Endodermal cell (in vitro differentiated cells): ENCODE measurements at regions not wholly inside any gene's neighbourhood (a gene's known extent, or its start where the extent isn't known, plus 50 kb on each side); places are given as distances from the start of the nearest gene placed in this dataset.

Experiments used
- DNase-seq: peaks from one replicate; pipeline ENCODE4 v3.0.0-alpha.2; 2017
- H3K27ac ChIP-seq: 2 replicates; pipeline ENCODE4 v1.5.1; 2013; ENCODE audit warnings: mild to moderate bottlenecking, low read depth, low read length, moderate library complexity
- H3K27me3 ChIP-seq: 2 replicates; pipeline ENCODE4 v1.6.1; 2013; ENCODE audit warnings: mild to moderate bottlenecking, low read length, moderate library complexity; ENCODE audit not compliant: insufficient read depth, control insufficient read depth, poor library complexity, severe bottlenecking
- H3K36me3 ChIP-seq: 2 replicates; pipeline ENCODE4 v1.7.0; 2013; ENCODE audit warnings: mild to moderate bottlenecking, low read length, moderate library complexity; ENCODE audit not compliant: control insufficient read depth, insufficient read depth
- H3K4me1 ChIP-seq: one replicate; pipeline ENCODE4 v1.7.0; 2013; ENCODE audit warnings: low read length; ENCODE audit not compliant: control insufficient read depth, insufficient read depth
- H3K4me3 ChIP-seq: 2 replicates; pipeline ENCODE4 v1.5.1; 2013; ENCODE audit warnings: mild to moderate bottlenecking, low read length, moderate library complexity
- H3K9ac ChIP-seq: 2 replicates; pipeline ENCODE4 v1.6.1; 2013; ENCODE audit warnings: mild to moderate bottlenecking, low read length, moderate library complexity; ENCODE audit not compliant: poor library complexity, severe bottlenecking; ENCODE audit errors: extremely low read depth
- H3K9me3 ChIP-seq: 2 replicates; pipeline ENCODE4 v1.6.1; 2013; ENCODE audit warnings: mild to moderate bottlenecking, low read length, moderate library complexity; ENCODE audit not compliant: control insufficient read depth
- H3K27ac Mint-ChIP-seq: 2 replicates; pipeline ENCODE4 v1.8.0; 2020; ENCODE audit warnings: mixed read lengths
- H3K27me3 Mint-ChIP-seq: 2 replicates; pipeline ENCODE4 v1.8.0; 2021; ENCODE audit warnings: mild to moderate bottlenecking, mixed read lengths; ENCODE audit not compliant: insufficient read depth
- H3K36me3 Mint-ChIP-seq: 2 replicates; pipeline ENCODE4 v1.8.0; 2020; ENCODE audit warnings: low read depth, mixed read lengths
- H3K4me1 Mint-ChIP-seq: 2 replicates; pipeline ENCODE4 v1.8.0; 2020; ENCODE audit warnings: mixed read lengths
- H3K4me3 Mint-ChIP-seq: 2 replicates; pipeline ENCODE4 v1.8.0; 2020; ENCODE audit warnings: mild to moderate bottlenecking, moderate library complexity, mixed read lengths
- H3K9me3 Mint-ChIP-seq: 2 replicates; pipeline ENCODE4 v1.8.0; 2020; ENCODE audit warnings: mild to moderate bottlenecking, mixed read lengths
- WGBS, 2 experiments: methylation state at CpG; one replicate each; pipeline versions ENCODE4 v1.1.5 to v1.1.7; 2013; ENCODE audit warnings: missing lambda C conversion rate in 2 of 2, mixed read lengths in 1 of 2; ENCODE audit not compliant: insufficient coverage in 1 of 2, insufficient read length in 1 of 2; 5-methylcytosine and 5-hydroxymethylcytosine counted together
- TF ChIP-seq, protein P1 (sequence below): fragments of 200-600 bp; sonication (generic); conservative IDR thresholded peaks from 2 replicates; pipeline ENCODE4 v1.5.0; 2021; ENCODE audit warnings: antibody characterized with exemption, mild to moderate bottlenecking

DNA sequence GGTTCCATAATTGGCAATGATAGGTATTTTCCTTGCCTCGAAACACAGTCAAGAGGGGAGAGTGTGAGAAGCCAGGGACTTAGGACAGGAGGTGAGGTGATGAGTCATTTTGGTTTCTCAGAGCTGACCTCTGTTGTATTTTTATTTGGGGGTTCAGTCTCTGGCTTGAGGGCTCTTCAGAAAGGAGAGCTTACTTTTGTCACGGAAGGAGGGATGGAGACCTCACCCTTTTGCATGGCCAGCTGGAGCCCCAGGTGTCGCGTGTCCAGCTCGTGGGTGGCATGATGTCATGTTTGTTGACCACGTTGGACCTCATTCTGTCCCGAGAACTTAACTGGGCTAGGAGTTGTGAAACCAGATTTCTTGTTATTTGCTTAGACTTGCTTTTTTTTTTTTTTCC is 293.9 kb downstream of the QKI start:
- H3K27ac ChIP-seq = no peak overlapping the region
- H3K27me3 ChIP-seq = no peaks in the 10 kb centered on the region
- no peak overlapping the region for H3K4me3 ChIP-seq
- no peaks in the 10 kb centered on the region for H3K4me1 Mint-ChIP-seq
- TF ChIP-seq, protein P1, sequence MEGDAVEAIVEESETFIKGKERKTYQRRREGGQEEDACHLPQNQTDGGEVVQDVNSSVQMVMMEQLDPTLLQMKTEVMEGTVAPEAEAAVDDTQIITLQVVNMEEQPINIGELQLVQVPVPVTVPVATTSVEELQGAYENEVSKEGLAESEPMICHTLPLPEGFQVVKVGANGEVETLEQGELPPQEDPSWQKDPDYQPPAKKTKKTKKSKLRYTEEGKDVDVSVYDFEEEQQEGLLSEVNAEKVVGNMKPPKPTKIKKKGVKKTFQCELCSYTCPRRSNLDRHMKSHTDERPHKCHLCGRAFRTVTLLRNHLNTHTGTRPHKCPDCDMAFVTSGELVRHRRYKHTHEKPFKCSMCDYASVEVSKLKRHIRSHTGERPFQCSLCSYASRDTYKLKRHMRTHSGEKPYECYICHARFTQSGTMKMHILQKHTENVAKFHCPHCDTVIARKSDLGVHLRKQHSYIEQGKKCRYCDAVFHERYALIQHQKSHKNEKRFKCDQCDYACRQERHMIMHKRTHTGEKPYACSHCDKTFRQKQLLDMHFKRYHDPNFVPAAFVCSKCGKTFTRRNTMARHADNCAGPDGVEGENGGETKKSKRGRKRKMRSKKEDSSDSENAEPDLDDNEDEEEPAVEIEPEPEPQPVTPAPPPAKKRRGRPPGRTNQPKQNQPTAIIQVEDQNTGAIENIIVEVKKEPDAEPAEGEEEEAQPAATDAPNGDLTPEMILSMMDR = no peak
- WGBS, 2 experiments = 94 to 100% methylated on average over 5 to 7 of the region's 7 CpGs
- peaks cover 19% of the 10 kb centered on the region for H3K27me3 Mint-ChIP-seq
- no peaks in the 10 kb centered on the region for H3K36me3 ChIP-seq
- no peaks in the 10 kb centered on the region for H3K36me3 Mint-ChIP-seq
- no peak overlapping the region for H3K4me3 Mint-ChIP-seq
- H3K4me1 ChIP-seq = no peaks in the 10 kb centered on the region
- H3K9me3 ChIP-seq = no peaks in the 10 kb centered on the region
- H3K9me3 Mint-ChIP-seq = peaks cover 4% of the 10 kb centered on the region
- no peak overlapping the region for H3K27ac Mint-ChIP-seq
- no peak overlapping the region for H3K9ac ChIP-seq
- DNase-seq = no peak

DNA sequence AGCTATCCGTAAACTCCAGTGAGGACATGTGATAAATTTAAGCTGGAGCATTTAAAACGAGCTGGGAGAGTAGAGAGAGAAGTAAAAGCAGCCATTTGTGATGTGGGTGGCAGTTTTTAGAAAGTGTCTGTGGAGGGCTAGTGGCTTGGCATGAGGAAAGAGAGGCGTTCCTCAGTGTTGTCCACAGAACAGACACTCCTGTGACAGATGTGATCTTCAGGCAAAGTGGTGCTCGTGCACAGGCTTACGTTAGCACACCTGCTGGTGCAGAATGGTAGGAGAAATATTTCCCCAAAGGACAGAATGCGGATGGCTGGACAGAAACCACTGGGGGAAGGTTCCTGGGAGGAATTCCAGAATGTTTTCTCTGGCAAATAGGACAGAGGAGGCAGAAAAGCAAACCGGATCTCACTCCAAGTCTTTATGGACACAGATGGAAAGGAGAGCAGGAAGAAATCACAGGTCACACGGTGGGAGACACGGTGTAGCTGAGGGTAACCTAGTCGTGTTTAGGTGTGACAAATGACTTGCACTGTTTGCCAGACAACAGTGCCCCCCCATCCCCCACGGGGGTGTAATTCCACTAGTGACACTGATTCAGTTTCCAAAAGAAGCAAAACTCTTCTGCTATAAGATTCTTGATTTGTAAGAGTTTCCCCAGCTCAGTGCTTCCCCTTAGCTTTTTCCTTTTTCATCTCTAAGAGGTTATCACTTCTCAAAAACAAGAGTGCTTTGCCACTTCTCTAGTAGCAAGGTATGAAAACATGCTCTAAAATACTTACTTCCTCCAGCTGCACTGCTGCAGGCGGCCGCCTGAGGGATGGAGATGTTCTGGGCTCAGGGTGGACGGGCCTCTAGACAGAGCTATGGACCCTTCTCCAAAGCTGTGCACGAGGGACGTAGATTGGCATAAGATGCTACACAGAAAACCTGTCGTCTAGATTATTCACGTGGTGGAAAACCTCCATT is 293.2 kb downstream of the QKI start:
- Mint-ChIP-seq H3K4me1 (no peaks in the 10 kb centered on the region), H3K4me3 (no peak overlapping the region), H3K27me3 (peaks cover 19% of the 10 kb centered on the region), H3K36me3 (no peaks in the 10 kb centered on the region), H3K27ac (no peak overlapping the region), H3K9me3 (peaks cover 4% of the 10 kb centered on the region)
- Histone ChIP-seq H3K36me3 (no peaks in the 10 kb centered on the region), H3K27me3 (no peaks in the 10 kb centered on the region), H3K9me3 (no peaks in the 10 kb centered on the region), H3K4me1 (no peaks in the 10 kb centered on the region), H3K4me3 (no peak overlapping the region), H3K27ac (no peak overlapping the region), H3K9ac (no peak overlapping the region)
- 85 to 89% methylated on average over 10 to 18 of the region's 18 CpGs for WGBS, 2 experiments
- DNase-seq = no peak
- TF ChIP-seq, protein P1 = peak; percentile 25

DNA sequence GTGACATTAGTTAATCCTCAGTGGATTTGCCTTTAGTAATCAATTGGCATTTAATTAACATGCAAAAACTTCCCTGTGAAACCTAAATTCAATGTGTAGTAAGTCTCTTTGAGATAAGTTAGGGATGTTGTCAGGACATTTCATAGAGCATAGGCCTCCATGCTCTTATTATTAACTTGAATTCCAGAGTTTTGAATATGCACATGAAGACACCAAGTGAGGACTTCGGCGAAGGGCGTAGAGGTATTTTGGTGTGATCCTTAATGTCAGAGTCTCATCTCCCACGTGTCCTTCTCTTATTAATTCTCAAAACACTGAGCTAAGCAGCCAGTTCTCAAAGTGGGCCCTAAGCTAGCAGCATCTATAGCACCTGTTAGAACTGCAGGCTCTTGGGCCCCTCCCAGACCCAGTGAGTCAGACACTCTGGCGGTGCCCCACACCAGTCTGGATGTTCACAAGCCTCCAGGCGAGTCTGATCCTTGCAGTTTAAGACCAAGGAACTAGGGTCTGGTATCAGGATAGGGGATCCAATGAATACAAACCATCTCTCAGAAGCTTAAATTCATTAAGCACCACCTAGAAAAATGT is 292.1 kb downstream of the QKI start:
- no peaks in the 10 kb centered on the region for H3K27me3 ChIP-seq
- no peaks in the 10 kb centered on the region for H3K36me3 ChIP-seq
- no peaks in the 10 kb centered on the region for H3K4me1 ChIP-seq
- Mint-ChIP-seq H3K27me3 (peaks cover 20% of the 10 kb centered on the region), H3K27ac (no peak overlapping the region), H3K9me3 (peaks cover 4% of the 10 kb centered on the region), H3K36me3 (no peaks in the 10 kb centered on the region), H3K4me3 (no peak overlapping the region), H3K4me1 (peaks cover 3% of the 10 kb centered on the region)
- H3K27ac ChIP-seq = no peak overlapping the region
- no peak overlapping the region for H3K9ac ChIP-seq
- 80 to 90% methylated on average over 3 to 6 of the region's 6 CpGs for WGBS, 2 experiments
- TF ChIP-seq, protein P1 = no peak
- no peak for DNase-seq
- no peaks in the 10 kb centered on the region for H3K9me3 ChIP-seq
- H3K4me3 ChIP-seq = no peak overlapping the region
